Retina (tissue), 1 donor: ENCODE measurements at regions not wholly inside any gene's neighbourhood (a gene's known extent, or its start where the extent isn't known, plus 50 kb on each side); places are given as distances from the start of the nearest gene placed in this dataset.

Experiments used
- DNase-seq: peaks from one replicate; pipeline ENCODE4 v3.0.0-alpha.2; 2016

DNA sequence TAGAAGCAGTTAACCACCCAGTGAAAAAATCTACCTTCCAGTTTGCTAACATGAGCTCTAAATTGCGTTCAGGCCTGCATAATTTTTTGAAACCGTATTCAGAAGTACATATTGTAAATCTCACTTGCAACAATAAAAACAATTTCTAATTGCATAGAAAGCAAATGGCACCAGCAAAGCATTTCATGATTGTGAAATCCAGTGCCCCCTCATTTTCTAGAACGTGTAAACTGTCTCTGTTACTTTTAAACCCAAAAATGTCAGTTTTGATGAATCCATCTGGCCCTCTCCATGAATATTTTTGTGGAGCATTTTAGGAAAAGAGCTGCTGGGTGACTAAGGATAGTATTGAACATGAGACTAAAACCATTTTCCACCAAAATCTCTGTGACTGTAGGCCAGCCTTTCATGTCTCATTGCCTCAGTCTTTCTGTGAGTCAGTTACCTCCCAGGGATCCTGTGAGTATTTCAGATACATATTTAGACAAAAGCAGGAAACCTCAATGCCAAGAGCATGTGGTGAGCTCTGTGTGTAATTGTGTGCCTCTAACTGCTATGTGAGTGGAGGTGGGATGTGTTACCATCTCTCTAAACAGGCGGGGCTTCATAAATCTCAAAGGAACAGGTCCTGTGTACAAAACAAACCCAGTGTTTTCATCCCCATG, 477.8 kb upstream of the DCC start:
- DNase-seq = no peak

GRCh38 chr18:51864219-51864965, 475.6 kb upstream of the DCC start:
- DNase-seq = no peak

GRCh38 chr18:51865538-51865937, 474.5 kb upstream of the DCC start:
- DNase-seq = no peak

- no peak for DNase-seq
Observed at GRCh38 chr18:51867767-51868166, 472.2 kb upstream of the DCC start.

GRCh38 chr18:51878724-51879123, 461.3 kb upstream of the DCC start:
- DNase-seq = no peak

- DNase-seq = no peak
Observed at GRCh38 chr18:51879329-51879728, 460.7 kb upstream of the DCC start.

- no peak for DNase-seq
Observed at GRCh38 chr18:51881394-51881793, 458.6 kb upstream of the DCC start.

DNA sequence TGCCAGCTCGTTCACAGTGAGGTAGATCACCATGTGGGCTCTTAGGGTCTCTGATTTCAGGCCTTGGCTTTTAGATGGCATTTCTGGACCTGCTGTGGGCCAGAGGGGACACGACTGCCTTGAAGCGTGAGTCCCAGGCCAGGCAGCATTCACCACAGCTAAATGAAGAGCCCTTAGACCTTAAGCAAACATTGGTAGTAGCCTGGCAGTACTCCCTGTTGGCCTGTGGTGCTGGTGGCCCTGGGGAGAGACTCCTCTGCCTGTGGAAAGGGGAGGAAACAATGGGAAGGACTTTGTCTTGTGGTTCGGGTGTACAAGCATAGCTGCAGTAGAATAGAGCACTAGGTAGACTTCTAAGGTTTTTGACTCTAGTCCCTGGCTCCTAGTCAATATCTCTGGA, 456.0 kb upstream of the DCC start:
- DNase-seq = no peak

DNA sequence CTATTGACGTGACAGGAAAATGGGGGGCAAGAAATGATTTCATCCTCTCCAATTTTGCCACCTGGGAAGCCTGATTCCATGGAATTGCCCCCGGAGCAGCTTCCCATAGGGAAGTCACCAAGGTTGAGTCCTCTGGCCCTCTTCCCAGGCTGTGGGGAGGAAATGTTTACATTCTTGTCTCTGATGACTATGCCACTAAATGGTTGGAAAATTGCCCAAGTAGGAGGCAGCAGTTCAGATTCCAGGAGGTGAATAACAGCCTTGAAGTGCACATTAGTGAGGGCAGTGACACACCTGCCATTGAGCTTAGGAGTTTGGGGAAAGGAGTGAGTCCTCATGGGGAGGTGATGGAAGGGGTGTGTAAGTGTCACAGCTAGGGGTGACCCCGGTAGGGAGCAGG, 449.2 kb upstream of the DCC start:
- no peak for DNase-seq

GRCh38 chr18:51891876-51892275, 448.1 kb upstream of the DCC start:
- DNase-seq = no peak

- no peak for DNase-seq
Observed at GRCh38 chr18:51897884-51898283, 442.1 kb upstream of the DCC start.

GRCh38 chr18:51907687-51908597, 432.1 kb upstream of the DCC start:
- no peak for DNase-seq

DNA sequence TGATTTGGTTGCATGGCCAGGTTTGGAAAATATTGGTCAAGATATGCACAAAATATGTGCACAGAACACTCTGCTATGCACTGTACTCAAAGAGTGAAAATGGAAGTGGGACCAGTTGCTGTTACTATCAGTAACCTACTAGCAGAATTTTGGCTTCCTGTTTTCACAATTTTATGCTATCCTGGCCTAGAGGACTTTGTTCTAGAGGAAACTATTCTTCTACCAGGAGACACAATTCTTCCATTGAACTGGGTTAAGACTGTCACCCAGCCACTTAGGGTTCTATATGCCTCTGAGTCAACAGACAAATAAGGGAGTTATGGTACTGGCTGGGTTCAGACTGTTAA, 431.4 kb upstream of the DCC start:
- no peak for DNase-seq

DNA sequence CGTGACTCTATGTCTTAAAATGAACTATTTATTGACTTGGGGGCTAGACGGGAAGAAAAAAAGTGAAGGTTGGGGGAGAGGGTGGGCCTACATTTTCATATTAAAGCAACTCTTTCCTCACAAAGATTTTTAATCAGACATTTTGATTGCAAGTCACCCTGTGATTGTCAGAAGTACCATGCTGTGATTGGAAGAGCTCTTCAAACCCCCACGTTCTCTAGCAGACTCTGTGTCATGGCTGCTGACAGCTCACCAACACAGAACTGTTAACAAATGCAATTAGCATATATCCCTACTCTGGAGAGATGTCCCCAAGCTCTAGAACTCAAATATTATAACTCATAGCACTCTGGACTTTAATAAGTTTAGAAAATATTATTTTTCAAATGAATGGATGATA, 428.4 kb upstream of the DCC start:
- DNase-seq = no peak

DNA sequence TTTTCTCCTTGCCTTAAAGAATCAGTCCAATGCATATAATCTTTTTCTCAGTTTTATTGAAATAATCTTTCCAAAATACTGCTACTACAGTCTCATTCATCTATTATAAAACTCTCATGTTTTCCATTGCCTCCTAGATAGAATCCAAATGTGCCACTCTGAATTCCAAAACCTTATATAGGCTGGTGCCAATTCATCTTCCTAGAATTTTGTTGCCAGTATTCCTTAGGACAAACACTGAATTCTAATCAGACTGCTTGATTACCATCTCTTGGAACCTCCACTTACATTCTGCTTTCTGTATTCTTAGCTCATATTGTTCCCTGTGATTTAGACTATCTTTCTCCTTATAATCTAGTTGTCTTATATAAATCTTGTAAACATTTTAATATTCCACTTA, 427.6 kb upstream of the DCC start:
- no peak for DNase-seq

DNA sequence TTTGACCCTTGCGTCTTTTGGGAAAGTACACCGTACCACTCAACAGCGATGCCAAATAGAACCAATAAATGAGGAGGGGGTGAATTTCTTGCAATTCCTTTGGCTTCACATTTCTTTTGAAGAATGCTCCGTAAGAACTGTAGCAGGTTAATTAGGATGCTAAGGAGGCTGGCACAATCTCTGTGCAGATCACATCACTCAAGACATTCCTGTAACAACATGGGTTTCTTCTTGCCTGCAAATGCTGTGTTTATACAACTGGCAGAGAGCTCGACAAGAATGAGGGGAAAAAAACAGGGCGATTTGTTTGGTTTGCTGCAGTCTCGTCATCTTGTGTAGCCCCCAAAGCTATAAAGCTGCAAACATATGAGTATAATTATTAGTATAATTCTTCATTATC, 424.8 kb upstream of the DCC start:
- DNase-seq = no peak

DNA sequence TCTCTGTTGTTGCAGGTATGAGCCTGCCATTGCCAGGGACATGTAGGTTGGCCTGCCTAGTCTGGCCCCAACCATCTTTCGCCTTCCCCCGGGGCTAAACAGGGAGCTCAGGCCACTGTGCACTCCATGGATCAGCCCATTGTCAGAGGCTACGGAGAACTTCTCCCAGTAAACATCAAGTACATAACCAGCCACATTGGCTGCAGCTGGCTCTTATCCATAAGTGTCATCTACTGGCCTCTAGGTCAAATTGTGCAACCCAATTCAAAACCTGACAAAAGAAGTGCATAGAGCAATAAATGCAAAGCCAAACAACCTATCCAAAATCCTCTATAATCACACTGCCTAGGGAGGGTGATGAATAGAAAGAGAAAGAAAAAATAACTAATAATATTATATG, 418.1 kb upstream of the DCC start:
- no peak for DNase-seq

- DNase-seq = no peak
Observed at GRCh38 chr18:51933903-51934302, 406.1 kb upstream of the DCC start.

- no peak for DNase-seq
Observed at GRCh38 chr18:51936115-51936514, 403.9 kb upstream of the DCC start.

DNA sequence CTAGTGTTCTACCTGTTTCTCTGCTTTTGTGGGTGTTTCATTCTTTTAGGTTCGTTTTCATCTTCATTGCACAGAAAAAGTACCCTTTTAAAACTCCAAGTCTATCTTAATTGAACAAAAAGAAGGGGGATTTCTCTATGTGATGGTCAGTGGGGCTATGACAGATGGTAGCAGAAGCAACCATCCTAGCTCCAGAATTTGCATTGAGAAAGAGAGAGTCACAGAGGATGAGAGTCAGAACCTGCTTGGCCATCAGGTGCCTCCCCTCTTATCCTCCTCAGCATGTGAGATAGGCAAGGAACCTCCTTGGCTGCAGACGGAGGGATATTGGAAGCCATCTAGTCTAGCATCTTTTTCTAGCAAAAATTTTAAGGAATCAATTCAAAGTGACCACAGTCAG, 398.0 kb upstream of the DCC start:
- no peak for DNase-seq

GRCh38 chr18:51943281-51943680, 396.7 kb upstream of the DCC start:
- DNase-seq = no peak

- no peak for DNase-seq
Observed at GRCh38 chr18:51946946-51947345, 393.1 kb upstream of the DCC start.

DNA sequence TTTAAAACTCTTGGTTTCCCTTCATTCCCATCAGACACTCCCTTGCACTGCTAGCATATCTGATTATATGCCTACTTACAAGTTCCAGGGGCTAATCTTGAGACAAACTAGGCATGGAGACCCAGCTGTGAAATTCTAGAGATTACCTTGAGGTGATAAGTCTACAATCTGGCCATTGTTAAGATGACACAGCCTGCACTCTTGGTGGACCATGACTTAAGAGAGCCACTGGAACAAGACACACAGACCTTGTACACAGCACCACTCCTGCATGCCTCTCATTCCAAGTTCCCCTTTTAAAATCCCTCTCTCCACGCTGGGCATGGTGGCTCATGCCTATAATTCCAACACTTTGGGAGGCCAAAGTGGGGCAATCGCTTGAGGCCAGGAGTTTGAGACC, 387.2 kb upstream of the DCC start:
- DNase-seq = no peak

- DNase-seq = no peak
Observed at GRCh38 chr18:51953521-51953920, 386.5 kb upstream of the DCC start.
